HG02973 (cell line): ENCODE measurements at regions not wholly inside any gene's neighbourhood (a gene's known extent, or its start where the extent isn't known, plus 50 kb on each side); places are given as distances from the start of the nearest gene placed in this dataset.

Experiments
- ATAC-seq: cut with Tn5 transposase; IDR thresholded peaks from one replicate; pipeline ENCODE4 v1.9.1; 2021; ENCODE audit warnings: moderate library complexity; ENCODE audit not compliant: unreplicated experiment

DNA sequence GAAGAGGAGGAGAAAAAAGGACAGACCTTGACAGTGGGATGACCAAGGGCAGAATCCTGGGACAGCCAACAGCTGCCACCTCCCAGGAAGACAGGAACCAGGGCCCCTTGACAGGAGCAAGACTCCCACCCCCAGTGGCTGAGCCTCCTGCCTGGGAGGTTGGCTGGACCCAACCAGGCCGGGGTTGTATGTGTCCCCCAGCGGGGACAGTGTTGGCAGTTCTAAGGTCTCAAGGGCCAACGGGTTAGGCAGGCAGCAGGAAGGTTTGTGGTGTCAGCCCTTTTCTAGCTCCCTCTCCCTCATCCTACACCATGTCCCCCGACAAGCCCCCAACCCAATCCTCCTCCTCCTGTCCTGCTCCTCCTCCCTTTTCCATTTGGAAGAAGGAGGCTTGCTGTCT, 126.2 kb downstream of the MRM1 start:
- no peak for ATAC-seq

GRCh38 chr17:36728030-36728991, 126.9 kb downstream of the MRM1 start:
- no peak for ATAC-seq

GRCh38 chr17:36730095-36730808, 128.9 kb downstream of the MRM1 start:
- ATAC-seq, result no peak

DNA sequence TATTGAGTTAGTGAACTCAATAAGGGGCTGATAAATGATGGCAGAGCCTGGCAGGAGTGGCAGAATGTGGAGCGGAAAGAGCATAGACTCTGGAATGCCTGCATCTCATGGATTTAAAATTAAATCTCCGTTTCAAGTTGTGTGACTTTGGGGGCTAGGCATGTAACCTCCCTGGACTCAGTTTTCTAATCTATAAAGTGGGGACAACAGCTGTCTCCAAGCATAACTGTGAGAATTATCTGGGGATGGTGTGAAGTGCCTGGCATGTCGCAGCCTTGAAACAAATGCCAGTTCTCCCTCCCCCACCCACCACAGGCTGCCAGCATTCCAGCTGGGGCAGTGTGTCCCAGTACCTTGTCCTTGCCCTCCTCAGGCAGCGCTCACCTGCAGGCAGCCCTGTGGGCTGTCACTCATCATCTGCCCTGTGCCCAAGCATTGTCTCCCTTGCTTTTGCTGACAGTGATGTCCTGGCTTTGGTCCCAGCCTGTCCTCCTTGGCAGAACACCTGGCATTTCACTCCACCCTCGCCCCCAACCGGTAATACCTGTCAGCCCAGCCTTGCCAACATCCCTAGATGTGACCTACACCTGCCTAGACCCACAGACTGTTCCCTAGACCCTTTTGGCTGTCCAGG, 129.6 kb downstream of the MRM1 start:
- no peak for ATAC-seq

- ATAC-seq, result no peak
These were observed 130.4 kb downstream of the MRM1 start for GRCh38 chr17:36731811-36732210.

DNA sequence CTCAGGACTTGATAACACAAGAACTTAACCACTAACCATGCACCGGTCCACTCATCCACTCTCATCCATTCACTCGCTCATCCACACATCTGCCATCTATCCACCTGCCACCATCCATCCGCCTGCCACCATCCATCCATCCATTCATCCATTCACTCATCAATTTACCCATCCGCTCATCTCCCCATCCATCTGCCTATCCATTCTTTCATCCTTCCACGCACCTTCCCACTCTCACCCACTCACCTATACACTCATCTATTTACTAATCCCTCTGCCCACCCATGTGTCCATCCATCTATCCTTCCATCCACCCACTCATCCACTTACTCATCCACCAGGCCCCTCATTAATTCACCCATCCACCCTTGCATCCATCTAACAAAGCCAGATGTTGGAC, 131.0 kb downstream of the MRM1 start:
- ATAC-seq, result no peak

GRCh38 chr17:36736201-36737156, 135.1 kb downstream of the MRM1 start:
- ATAC-seq, result no peak

GRCh38 chr17:36739208-36739607, 137.8 kb downstream of the MRM1 start:
- ATAC-seq, result no peak

- ATAC-seq, result no peak
These were observed 138.8 kb downstream of the MRM1 start for GRCh38 chr17:36740157-36740556.

DNA sequence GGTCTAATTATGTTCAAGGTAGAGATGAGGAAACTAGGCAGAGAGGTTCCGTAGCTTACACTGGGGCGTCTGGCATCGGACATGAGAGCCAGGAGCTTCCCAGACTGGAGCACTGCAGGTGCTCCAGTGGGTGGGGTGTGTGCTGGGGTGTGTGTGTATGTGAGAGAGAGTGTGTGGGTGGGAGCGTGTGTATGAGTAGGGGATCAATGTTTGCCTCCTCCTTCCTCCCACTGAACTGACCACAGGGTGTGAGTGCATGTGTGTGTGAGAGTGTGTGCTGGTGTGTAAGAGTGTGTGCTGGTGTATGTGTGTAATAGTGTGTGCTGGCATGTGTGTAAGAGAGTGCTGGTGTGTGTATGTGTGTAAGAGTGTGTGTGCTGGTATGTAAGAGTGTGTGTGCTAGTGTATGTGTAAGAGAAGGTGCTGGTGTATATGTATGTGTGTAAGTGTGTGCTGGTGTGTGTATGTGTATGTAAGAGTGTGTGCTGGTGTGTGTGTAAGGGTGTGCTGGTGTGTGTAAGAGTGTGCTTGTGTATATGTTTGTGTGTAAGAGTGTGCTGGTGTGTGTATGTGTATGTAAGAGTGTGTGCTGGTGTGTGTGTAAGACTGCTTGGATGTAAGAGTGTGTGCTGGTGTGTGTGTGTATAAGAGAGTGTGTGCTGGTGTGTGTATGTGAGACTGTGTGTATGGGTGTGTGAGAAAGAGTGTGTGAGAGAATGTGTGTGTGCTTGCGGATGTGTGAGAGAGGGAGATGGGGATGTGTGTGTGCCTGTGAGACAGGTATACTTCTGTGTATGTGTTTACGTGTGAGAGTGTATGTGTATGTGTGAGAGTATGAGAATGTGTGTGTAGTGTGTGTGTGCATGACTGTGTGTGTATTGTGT, 139.9 kb downstream of the MRM1 start:
- no peak for ATAC-seq

GRCh38 chr17:36742267-36743000, 141.1 kb downstream of the MRM1 start:
- no peak for ATAC-seq

GRCh38 chr17:36743130-36743529, 141.7 kb downstream of the MRM1 start:
- ATAC-seq, result no peak

GRCh38 chr17:36746381-36747053, 145.1 kb downstream of the MRM1 start:
- no peak for ATAC-seq

DNA sequence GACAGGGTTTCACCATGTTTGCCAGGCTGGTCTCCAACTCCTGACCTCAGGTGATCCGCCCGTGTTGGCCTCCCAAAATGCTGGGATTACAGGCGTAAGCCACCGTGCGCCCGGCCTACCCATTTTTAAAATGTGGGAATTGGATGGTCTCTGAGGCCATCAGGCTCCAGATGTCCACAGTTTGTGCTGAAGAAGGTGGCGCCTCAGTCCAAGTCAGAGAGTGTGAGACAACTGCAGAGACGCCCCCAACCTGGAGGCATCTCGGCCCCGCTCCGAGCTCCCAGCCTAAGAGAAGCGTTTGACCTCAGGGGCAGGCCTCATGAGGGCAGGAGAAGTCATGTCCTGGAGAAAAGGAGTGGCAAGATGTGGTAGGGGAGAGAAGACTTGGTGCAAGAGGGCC, 146.5 kb downstream of the MRM1 start:
- no peak for ATAC-seq

- ATAC-seq, result no peak
These were observed 146.9 kb downstream of the MRM1 start for GRCh38 chr17:36748272-36748671.

GRCh38 chr17:36749493-36749892, 148.1 kb downstream of the MRM1 start:
- no peak for ATAC-seq

DNA sequence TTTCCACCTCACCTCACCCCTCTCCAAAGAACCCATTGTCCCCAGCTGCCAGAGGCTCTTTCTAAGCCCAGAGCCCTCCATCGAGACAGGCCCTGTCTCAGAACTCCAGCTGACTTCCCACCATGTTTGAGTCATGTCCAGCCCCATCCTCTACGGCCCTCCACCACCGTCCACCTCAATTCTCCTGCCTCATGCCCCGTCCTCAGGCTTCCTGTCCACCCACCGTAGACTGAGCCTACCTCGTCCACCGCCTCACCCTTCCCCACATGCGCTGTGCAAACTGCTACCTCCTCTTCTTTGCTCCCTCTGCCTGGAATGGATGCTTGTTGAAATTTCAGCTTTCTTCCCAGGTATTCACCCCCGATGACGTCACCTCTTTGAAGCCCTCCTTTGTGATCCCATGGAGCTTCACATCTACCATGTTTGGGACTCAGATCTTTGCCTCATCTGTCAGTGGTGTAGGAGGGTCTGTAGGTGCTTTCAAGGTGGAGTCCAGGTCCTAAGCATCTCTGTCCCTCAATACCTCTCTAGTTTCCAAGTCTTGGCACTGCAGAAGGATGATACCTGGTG, 149.0 kb downstream of the MRM1 start:
- ATAC-seq, result no peak
